PC-3 (cell line): ENCODE measurements at regions not wholly inside any gene's neighbourhood (a gene's known extent, or its start where the extent isn't known, plus 50 kb on each side); places are given as distances from the start of the nearest gene placed in this dataset.

Experiments used
- CTCF ChIP-seq: fragments of 300-600 bp; sonication (generic); conservative IDR thresholded peaks from 2 replicates; pipeline ENCODE4 v1.5.1; 2017; ENCODE audit warnings: antibody characterized with exemption, low read depth, mild to moderate bottlenecking, low read length
- EZH2 ChIP-seq: fragments of 300-600 bp; sonication (generic); IDR thresholded peaks from one replicate; pipeline ENCODE4 v1.6.1; 2017; ENCODE audit warnings: antibody characterized with exemption, mild to moderate bottlenecking, low read length; ENCODE audit not compliant: unreplicated experiment
- EZH2phosphoT487 ChIP-seq: fragments of 300-600 bp; sonication (generic); IDR thresholded peaks from 2 replicates; pipeline ENCODE4 v1.6.1; 2018; ENCODE audit warnings: mild to moderate bottlenecking, antibody characterized with exemption, low read length, borderline replicate concordance

- TF ChIP-seq CTCF (no peak), EZH2 (no peak), EZH2phosphoT487 (no peak)
Observed at GRCh38 chr5:34582371-34582770, 73.8 kb upstream of the RAI14 start.
